HT-29 (cell line): ENCODE measurements at regions not wholly inside any gene's neighbourhood (a gene's known extent, or its start where the extent isn't known, plus 50 kb on each side); places are given as distances from the start of the nearest gene placed in this dataset.
"Not testable (repeated sequence)": the region's sequence is repeated elsewhere in the genome, so short reads cannot be mapped to it uniquely, and the experiment has no call there.

Experiments
- DNase-seq: peaks from one replicate; pipeline ENCODE4 v3.0.0-alpha.2; 2015; ENCODE audit warnings: low spot score

DNA sequence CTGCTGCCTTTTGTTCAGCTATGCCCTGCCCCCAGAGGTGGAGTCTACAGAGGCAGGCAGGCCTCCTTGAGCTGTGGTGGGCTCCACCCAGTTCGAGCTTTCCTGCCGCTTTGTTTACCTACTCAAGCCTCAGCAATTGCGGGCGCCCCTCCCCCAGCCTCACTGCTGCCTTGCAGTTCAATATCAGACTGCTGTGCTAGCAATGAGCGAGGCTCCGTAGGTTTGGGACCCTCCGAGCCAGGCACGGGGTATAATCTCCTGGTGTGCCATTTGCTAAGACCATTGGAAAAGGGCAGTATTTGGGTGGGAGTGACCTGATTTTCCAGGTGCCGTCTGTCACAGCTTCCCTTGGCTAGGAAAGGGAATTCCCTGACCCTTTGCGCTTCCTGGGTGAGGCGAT, 51.9 kb downstream of the DIPK2A start:
- not testable (repeated sequence) for DNase-seq

DNA sequence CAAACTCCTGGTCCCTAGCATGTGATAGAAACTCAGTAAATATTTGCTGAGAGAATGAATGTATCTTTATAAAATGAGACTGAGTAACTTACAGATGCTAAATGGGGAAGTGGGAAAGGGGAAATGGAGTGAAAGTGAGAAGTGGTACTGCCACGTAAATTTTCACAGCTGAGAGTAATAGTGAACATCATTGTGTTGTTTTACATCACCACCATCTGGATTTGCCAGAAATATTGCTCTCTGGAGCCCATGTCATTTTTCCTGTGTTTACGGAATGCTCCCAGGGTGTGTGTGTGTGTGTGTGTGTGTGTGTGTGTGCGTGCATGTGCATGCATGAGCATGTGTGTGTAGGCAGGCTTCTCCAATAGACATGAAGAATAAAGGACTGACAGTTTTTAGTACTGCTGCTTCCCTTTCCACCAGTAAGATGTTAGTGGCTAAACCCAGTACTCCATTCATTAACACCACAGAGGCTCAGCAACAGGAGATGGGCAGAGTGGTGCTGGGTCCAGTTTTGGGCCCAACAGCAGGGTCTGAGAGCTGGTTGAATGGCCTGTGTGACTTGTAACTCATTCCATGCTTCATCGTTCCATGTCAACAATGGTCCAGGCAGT, 57.3 kb downstream of the DIPK2A start:
- DNase-seq: no peak

DNA sequence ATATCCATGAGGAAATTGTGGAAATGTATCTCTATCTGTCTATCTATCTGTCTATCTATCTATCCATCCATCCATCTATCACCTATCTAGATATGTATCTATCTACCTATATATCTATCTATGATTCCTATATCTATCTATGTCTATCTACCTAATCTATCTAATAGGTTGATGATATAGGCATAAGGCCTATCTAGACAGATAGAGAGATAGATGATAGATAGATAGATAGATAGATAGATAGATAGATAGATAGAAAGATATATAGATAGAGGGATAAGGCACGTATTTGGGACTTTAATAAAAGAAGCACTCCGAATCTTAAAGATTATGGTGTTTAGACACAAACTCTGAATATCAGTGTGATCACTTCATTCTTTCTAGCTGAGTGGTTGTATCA, 58.1 kb downstream of the DIPK2A start:
- no peak for DNase-seq

DNA sequence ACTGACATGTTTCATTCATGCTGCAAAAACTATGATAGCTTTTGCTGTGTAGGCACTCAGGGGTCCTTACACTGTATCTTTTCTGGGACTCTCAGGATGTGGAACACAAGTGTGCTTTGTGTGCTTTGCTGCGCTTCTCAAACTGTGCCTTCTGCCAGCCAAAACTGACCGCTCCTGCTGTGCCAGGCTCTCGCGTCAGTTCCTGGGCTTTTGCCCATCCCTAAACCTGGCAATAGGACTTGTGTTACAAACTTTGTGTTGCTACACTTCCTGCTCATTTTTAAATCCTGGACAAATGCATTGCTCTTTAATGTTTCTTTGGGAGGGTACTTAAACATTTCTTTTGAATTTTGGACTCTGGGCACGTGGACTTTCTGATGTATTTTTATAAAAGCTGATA, 60.3 kb downstream of the DIPK2A start:
- no peak for DNase-seq

DNA sequence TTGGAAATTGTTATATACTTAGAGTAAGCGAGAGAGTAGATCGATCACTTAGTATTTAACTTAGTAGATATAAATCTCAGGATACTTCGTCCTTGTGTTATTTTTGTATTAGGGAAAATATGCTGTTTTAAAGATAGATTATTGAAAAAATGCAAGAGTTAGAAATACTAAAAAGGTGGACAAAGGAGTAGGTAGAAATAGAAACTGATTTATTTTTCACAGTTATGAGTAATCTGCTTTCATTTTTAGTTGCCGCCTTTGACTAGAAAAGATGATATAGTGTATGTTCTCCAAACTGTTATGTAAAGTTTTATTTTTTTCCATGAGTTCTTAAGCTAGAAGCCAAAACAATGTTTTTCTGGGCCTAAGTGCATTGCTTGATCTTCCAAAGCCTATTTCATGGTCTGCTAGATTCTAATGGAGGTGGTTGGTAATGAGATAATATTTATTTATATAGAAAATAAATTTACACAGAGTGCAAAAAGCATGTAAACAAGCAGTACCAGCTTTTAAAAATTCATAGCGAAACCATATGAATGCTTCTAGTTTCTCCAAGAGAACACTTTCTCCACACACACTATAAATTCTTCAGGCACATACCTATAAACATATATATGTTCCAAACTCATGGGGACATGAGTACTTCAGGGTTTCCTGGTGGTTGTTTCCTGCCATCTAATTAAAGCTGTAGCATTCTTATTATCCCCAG, 61.1 kb downstream of the DIPK2A start:
- no peak for DNase-seq

DNA sequence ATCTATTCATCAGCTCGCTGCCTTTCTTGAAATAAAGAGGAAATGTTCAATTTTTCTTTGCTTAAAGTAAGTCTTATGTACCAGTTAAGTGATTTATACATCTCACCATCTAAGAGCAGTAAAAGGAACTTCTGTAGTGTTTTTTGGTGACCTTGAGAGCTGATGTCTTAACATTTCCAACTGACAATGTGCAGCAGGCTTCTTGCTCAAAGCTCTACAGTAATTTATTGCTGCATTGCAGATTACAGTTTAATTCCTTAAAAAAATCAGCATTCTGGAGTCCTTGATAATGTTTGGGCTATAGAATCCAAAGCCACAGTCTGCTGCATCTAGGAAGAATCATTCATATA, 61.6 kb downstream of the DIPK2A start:
- no peak for DNase-seq

DNA sequence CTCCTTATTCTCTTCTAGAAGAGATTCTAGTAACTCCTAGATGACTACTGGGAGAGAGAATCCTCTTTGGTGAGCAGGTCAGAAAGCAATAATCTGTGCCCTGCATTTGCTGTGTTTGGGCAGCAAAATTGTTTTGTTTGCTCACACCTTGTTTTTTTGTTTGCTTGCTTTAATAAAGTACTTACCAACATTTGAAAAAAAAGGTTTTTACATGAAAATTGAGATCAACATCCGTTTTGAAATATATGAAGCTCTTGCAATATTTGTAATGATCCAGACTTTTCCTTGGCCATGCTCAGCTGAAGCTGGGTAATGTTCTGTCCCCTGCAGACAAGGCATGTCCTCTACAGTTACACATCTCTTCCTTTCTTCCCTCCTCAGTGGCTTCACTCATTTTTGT, 62.2 kb downstream of the DIPK2A start:
- DNase-seq: no peak

DNA sequence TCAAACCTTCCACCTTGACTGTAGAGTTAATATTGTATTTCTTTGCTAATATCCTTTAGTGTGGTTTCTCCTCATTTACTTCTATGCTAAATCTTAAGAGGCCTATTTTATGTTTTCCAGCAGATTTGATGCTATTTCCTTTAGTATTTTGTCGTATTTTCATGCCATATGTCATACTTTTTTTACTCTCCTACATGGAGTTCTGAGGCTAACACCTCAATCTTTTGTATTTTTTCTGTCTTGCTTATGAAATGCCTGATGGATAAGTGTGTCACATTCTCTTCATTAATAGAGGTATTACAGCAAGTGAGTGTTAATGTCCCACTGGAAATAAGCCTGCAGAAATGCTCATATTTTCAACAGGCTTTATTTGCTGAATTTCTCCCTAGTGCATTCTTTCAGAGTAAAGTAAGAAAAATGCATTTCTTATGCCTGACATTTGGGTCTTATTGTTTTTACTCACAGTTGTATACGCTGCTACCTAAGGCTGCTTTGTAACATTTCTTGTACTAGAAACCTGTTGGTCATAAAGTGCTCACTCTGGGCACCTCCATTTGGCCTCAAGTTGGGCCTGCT, 63.2 kb downstream of the DIPK2A start:
- no peak for DNase-seq

DNA sequence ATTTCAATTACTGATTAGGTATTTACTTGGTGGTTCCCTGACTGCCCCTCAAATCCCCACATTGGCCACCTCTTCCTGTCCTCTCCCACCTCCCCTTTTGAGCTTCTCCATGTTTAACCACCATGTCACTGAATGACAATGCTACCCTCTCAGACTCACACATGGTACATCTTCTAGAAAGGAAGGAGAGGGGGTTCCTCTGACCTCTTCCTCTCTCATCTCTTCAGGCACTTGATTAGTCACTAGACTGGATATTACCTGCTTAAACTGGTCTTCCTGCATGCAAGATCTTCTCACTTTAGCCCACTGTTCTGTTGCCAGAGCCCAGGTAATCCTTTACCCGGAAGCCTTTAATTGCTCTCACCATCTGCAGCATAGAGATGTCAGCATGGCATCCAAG, 64.9 kb downstream of the DIPK2A start:
- DNase-seq: no peak

DNA sequence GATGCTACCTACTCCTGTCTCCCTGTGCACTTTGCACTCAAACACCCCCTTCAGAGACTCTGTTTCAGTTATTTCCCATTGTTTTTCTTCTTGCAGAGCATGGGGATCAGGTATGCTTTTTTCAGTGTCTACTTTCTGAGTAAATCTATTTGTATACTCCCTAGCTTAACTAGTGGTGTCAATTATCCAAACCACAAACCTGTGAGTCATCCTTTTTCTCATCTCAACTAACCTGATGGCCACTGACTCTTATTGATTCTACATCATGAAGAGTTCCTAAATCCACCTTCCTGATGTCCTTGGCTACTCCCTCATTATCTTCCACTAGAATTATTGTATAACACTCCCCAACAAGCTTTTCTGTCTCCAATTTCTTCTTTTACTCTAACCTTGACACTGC, 68.0 kb downstream of the DIPK2A start:
- no peak for DNase-seq

DNA sequence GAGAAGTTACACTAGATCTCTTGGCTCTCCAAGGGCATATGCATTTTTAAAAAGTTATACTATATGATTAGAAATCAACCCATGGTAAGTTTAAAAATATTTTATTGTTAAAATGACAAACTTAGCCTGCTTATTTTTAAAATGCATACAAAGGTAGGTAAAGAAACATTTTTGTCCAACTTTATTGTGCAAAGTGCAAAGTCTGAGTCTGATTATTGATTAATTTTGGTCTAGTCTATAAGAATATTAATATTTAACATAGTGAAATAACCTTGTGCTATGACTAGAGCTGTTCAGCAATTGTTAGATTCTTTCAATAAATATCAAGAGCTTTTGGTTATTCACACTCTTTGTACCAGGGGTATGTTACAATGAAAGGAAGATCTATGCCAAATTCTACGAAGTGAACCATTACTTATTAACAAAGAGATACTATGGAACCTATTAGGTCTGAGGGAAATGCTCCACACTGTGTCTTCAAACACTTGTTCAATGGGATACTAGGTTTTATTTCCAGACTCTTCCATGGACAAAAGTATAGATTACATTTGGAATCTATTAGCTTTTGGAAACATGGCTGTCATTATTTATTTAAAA, 70.4 kb downstream of the DIPK2A start:
- no peak for DNase-seq

DNA sequence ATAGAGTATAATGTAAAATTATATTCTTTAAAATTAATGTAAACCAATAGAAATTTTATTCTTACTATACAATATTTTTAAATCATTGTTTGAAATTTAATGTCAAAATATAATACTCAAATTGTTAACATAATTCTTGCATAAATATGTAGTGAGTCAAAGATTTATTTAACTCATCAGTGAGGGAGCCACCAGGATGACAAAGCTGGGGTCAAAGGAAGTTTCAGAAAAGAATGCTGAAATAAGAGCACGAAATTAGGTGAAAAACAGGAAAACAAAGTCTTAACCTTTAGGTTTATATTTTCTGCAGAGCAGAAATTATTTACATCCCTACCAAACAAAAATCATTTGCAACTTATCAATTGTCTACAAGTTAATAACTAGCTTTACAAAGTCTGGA, 74.1 kb downstream of the DIPK2A start:
- DNase-seq: no peak

DNA sequence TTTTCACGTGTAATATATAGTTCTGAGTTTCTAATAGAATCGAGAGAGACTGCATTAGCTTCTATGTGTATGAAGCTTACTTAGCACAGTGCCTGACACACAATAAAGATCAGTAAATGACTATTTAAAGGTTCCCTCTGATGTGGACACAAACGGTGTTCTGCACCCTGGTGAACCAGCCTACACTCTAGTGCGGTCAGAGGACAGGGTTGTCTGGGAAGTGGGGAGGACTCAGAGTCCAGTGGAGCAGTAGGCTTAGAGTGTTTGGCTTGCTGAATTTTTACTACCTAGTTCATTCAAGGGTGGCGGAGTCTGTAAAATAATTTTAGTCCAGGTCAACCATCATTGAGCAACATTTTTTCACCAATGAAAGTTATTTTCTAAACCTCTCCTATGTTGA, 77.8 kb downstream of the DIPK2A start:
- DNase-seq: no peak

DNA sequence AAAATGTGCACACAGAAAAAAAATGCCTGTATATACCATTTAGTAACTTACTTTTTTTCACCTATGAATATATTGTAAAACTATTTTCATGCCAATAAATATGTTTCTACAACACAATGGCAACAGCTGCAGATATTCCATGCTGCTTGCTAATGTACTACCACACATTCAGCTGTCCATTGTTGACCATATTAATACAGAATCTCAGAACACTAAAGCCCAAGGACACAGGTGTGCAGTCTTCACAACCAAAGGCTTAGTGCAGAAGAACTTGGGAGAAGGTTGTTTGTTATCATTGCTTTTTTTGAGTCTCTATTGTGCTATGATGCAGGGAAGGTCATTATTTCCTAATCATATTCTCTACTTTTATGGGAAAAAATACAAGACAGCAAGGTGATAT, 79.6 kb downstream of the DIPK2A start:
- DNase-seq: no peak

DNA sequence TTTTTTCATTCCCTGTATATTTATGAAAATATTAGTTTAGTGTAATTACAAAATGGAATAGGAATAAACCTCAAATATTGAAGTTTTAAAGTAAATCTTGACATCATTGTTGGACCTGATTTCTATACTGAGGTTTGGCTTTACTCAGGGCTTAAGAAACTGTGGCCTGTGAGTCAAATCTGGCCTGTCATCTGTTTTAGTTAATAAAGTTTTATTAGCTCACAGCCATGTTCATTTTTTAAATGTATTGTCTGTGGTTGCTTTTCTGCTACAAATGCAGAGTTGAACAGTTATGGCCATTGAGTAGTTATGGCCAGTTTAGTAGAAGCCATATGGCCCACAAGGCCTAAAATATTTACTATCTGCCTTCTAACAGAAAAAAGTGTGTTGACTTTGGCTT, 80.7 kb downstream of the DIPK2A start:
- no peak for DNase-seq

DNA sequence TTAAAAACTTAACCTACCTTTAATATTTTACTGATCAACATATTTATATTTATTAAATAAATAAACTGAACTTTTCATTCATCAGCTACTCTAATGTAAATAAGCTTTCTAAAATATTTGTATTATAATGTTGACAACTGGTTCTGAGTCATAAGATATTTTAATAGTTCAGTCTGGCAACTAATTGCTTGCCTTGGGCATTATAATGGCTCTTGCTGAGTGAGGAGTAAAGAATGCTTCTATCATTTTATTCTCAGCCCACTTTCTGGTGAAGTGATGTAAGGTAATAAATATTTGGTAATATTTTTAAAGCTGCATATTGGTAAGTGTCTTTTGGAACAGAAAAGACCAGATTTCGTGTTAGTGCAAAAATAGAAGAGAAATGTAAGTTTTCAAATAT, 81.5 kb downstream of the DIPK2A start:
- no peak for DNase-seq

DNA sequence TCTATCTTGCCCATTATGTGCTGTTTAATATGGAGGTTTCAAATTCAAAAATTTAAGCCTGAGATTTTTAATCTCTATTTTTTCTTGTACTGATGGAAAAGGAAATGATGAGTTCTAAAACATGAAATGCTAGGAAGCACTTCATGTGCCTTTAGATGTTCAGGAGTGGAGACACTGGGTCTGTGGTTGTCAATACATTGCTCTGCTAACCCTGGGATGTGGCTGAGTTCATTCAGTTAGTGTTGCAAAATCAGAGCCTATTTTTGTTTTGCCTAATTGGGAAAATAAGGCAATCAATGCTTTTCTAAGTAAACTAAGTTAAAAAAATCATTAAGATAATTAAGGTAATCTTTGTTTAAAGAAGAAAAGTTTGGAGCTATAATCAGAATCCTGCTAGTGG, 83.1 kb downstream of the DIPK2A start:
- no peak for DNase-seq

DNA sequence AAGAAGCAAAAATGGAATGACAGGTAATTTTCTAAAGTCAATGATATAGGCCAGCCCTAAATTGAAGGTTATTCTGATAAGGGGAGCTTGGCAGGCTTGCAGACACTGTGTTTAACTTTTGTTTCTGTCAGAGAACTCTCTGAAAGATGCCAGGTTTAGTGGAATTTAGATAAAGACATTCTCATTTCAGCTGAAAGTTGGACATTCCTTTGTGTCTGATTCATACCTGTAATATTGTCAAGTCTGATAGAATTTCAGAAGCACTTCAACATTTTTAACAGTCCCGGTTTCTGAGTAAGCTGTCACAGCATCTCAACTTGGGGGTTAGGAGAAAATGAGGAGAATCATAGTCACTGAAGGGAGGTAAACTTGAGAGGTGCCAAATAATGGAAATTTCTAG, 84.0 kb downstream of the DIPK2A start:
- DNase-seq: no peak

DNA sequence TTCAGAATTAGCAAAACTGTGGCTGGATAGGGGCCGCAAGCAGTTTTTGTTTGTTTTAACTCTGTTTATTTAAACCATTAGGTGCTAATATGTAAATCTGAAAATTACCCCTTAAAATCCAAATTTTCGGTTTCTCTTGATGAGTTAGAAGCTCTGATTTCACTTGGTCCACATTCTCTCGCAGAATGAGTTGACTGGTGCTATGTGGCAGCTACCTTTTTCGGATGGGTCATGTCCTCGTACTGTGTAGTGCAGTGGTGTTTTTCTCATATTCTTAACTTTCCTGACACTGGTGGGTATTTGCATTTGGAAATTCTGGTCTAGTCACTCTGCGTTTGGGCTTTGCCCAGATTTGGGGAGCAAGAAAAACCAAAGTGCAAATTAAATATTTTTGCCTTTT, 87.1 kb downstream of the DIPK2A start:
- DNase-seq: no peak

DNA sequence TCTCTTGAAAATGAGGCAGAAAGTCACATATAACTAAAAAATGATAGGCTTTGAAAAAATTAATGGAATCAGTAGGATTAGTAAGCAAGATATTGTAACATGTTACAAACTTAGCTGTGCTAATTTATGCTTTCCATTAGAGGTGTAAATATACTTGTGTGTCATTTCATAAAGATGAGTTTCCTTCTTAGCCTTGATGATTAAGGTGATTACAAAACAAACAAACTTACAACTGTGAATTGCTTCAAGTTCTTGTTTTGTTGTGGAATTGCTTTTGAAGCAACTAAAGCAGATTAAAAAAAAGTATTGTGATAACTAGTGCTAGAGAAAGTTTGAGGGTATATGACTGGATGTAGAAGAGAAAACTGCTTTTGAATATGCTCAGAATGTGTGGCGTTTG, 87.9 kb downstream of the DIPK2A start:
- no peak for DNase-seq

DNA sequence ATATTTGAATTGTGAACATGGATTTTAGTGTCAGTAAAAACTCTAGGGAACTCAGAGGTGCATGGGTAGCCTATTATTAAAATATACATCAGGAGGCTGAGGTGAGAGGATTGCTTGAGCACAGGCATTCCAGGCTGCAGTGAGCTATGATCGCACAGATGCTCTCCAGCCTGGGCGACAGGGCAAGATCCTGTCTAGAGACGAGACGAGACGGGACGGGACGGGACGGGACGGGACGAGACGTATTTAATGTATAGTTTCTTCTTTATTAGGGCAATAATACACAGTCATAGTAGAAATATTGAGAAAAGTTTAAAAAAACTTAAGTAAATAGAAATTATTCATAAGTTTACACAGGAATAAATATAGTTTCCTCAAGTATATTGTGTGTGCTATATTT, 89.3 kb downstream of the DIPK2A start:
- DNase-seq: no peak

DNA sequence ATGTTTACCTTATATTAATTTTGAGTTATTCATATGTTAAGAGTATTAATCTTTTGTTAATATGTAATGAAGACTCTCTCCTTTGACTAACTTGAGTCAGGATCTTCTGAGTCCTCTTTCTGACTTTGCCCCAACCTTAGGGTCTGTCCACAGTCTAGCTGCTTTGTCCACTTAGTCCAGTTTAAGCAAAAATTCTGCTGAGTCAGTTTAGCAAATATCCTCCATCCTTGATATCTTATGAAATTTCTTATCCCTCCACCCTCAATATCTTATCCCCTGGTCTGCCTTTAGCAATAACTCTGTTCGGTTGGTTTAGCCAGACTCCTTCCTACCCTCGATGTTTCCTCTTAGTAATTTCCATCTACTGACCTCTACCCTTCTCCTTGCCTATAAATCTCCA, 91.7 kb downstream of the DIPK2A start:
- no peak for DNase-seq

DNA sequence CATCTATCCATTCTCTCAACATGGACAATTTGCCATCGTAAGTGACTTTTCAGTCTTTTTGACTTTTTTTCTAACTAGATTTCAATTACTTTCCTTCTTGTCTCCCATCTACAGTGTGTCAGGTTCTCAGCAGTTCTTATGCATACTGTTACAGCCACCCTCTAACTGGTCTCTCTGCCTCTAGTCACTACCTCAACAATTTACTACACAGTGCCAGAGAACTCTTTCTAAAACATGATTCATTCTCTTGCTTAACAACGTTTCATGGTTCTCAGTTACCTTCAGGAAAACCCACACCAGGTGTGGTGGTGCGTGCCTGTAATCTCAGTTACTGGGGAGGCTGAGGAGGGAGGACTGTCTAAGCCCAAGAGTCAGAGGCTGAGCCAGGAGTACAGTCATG, 95.4 kb downstream of the DIPK2A start:
- no peak for DNase-seq
